ENCODE measurements at regions not wholly inside any gene's neighbourhood (a gene's known extent, or its start where the extent isn't known, plus 50 kb on each side); places are given as distances from the start of the nearest gene placed in this dataset.

- Histone ChIP-seq H3K27me3 (ENCODE audit: control insufficient read depth, insufficient read depth, low read length) (no peaks in the 10 kb centered on the region), H3K4me3 (ENCODE audit: low read depth, low read length) (no peak overlapping the region), H3K36me3 (ENCODE audit: control insufficient read depth, insufficient read depth, low read length) (no peaks in the 10 kb centered on the region)
- no peak for TF ChIP-seq CTCF (IDR thresholded peaks at IDR 0.05; ENCODE audit: insufficient read depth, low read length, poor library complexity, severe bottlenecking)
- DNase-seq (ENCODE audit: low read depth) = no peak
Measured at GRCh38 chr3:170754311-170754693, 115.7 kb downstream of the RPL22L1 start.

DNA sequence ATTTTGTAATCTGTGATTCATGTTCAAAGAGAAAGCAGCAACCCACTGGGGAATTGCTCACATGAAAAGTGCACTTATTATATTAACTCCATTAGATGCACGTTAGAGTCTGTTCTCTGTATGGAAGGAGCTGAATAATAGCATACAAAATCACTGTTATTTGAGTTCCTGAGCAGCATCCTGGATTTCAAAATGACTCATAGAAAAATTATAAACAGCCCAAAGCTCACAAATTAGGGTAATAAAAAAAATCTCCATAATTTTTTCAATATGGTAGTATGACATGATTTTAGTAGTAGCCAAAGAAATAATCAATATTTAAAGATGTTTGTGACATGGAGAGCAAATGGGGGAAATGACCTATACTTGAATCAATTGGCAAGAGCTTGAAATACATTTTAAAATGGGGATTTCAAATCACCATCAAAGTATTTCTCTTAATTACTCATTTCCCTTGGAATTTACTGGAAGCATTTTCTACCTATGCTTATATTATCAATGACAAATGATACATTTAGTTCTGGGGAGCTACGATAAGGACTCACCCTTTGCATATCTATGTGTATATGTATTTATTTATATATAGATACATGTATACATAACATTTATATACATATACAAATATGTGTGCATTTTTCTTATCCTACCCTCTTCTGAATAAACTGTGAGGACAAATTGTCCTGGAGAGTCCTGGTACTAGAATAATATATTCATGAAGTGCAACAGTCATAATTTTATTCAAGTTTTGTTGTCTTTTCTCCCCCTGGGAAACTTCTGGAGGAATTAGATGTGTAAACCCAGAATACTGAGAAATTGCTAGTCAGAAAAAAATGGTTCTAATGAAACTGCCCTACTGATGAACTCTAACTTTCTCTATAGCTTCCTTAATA, 116.3 kb downstream of the RPL22L1 start:
- no peak for DNase-seq (ENCODE audit: low read depth)

DNA sequence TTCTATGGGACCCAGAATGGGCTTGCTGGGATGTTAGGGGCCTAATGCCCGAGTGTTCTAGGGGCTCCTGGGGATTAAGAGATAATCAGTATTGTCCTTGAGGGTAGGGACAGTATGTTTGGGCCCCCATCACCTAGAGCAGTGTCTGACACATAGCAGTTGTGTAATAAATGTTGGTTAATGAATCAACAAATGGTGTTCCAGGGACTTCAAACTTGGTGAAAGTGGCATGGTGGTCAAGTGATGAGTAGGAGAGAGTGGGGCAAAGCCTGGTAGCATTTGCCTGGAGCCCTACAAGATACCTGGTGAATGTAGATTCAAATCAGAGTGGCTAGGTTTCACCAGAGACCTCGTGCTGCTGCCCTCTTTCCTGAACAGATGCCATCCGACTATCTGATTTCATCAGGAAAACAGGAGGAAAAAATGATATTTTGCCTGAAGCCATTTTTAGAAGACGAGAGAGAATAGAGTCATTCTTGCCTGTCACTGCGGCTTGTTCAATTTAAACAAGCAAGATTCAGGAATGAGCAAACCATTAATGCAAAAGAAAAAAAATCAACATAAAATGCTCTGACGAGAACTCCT, 117.3 kb downstream of the RPL22L1 start:
- TF ChIP-seq CTCF (IDR thresholded peaks at IDR 0.05; ENCODE audit: insufficient read depth, low read length, poor library complexity, severe bottlenecking) = no peak
- no peak overlapping the region for H3K4me3 ChIP-seq (ENCODE audit: low read depth, low read length)
- DNase-seq (ENCODE audit: low read depth) = no peak
- H3K36me3 ChIP-seq (ENCODE audit: control insufficient read depth, insufficient read depth, low read length) = no peaks in the 10 kb centered on the region
- H3K27me3 ChIP-seq (ENCODE audit: control insufficient read depth, insufficient read depth, low read length) = no peaks in the 10 kb centered on the region

More for the DNA sequence above, 116.3 kb downstream of the RPL22L1 start:
- Histone ChIP-seq H3K36me3 (ENCODE audit: control insufficient read depth, insufficient read depth, low read length) (no peaks in the 10 kb centered on the region), H3K4me3 (ENCODE audit: low read depth, low read length) (no peak overlapping the region), H3K27me3 (ENCODE audit: control insufficient read depth, insufficient read depth, low read length) (no peaks in the 10 kb centered on the region)
- TF ChIP-seq CTCF (IDR thresholded peaks at IDR 0.05; ENCODE audit: insufficient read depth, low read length, poor library complexity, severe bottlenecking) = no peak

DNA sequence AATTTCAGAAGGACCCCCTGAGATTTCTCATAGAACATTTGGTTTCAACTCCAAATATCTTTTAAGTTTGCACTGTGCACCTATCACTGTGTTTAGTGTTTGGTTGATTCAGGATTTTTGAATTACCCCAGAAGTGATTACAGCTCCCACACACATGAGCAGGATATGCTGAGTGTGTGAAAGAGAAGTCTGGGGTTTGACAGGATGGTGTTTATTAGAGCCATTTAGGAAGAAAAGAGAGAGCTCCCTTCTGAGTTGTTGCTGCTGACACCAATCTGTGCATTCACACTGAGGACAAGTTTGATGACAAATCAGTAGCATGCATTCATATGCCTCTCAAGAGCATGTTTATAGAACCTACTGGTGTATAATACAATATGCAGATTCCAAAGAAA, 118.1 kb downstream of the RPL22L1 start:
- DNase-seq (ENCODE audit: low read depth) = no peak

DNA sequence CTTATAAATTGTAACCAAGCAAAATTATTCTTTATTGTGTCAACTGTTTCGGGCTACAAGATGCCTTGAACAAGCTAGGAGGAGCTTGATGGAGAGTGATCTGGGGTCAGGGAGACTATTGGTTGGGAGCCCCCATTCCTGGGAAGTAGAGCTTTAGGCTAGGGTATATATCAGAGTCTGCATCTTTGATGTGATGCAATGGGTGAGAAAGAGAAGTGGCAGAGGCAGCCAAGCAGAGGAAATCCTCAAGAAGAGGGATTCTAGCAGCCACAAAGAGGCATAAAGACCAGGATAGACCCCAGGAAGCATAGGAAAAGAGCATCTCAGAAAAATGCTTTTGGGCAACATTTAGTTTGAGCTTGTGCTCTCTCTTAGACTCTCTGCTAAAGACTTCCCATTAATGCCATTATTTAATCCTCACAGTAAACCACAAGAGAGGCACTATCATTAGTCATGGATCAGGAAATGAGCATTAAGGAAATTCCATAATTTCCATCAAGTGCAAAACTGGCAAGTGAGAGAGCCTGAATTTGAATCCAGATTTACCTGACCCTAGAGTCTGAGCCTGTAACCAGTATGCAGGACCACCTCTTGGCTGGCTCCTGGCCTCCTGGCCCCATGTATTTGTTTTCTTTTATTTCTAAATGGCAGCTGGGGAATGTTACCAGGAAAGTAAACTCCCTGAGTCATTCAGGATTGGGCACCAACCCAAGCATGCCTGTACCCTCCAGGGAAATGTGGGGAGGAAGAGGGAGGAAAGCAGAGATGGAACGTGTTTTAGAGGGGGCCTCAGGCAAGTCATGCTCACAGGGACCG, 118.7 kb downstream of the RPL22L1 start:
- no peak overlapping the region for H3K4me3 ChIP-seq (ENCODE audit: low read depth, low read length)
- TF ChIP-seq CTCF (IDR thresholded peaks at IDR 0.05; ENCODE audit: insufficient read depth, low read length, poor library complexity, severe bottlenecking) = no peak
- peak; percentile 49 for DNase-seq (ENCODE audit: low read depth)

More for the DNA sequence above, 118.1 kb downstream of the RPL22L1 start:
- Histone ChIP-seq H3K36me3 (ENCODE audit: control insufficient read depth, insufficient read depth, low read length) (no peaks in the 10 kb centered on the region), H3K27me3 (ENCODE audit: control insufficient read depth, insufficient read depth, low read length) (no peaks in the 10 kb centered on the region), H3K4me3 (ENCODE audit: low read depth, low read length) (no peak overlapping the region)
- TF ChIP-seq CTCF (IDR thresholded peaks at IDR 0.05; ENCODE audit: insufficient read depth, low read length, poor library complexity, severe bottlenecking) = no peak

More for the DNA sequence above, 118.7 kb downstream of the RPL22L1 start:
- H3K36me3 ChIP-seq (ENCODE audit: control insufficient read depth, insufficient read depth, low read length) = no peaks in the 10 kb centered on the region
- H3K27me3 ChIP-seq (ENCODE audit: control insufficient read depth, insufficient read depth, low read length) = no peaks in the 10 kb centered on the region
